Gastrocnemius medialis (tissue), 4 donors: ENCODE measurements at regions not wholly inside any gene's neighbourhood (a gene's known extent, or its start where the extent isn't known, plus 50 kb on each side); places are given as distances from the start of the nearest gene placed in this dataset.

Source experiments
- CTCF ChIP-seq, 5 experiments: fragments of 450-650 bp in 3 of 5; fragments of 200-600 bp in 2 of 5; sonication (generic) in 2 of 5; IDR thresholded peaks in 4 of 5; conservative IDR thresholded peaks in 1 of 5; 1 replicate in 4 of 5; 2 replicates in 1 of 5; pipeline ENCODE4 v1.5.1; 2016 to 2019; ENCODE audit warnings: antibody characterized with exemption in 5 of 5, mild to moderate bottlenecking in 3 of 5, moderate library complexity in 3 of 5
- POLR2A ChIP-seq, 2 donors: fragments of 450-650 bp; IDR thresholded peaks; one replicate each; pipeline ENCODE4 v1.6.1; 2017; ENCODE audit warnings: antibody characterized with exemption in 2 of 2, mild to moderate bottlenecking in 2 of 2, moderate library complexity in 2 of 2

- TF ChIP-seq CTCF (IDR thresholded peaks at IDR 0.05 in 4 of 5, conservative IDR thresholded peaks at IDR 0.05 in 1 of 5) (no peak), POLR2A (IDR thresholded peaks at IDR 0.05) (no peak)
Measured at GRCh38 chr11:35078470-35078735, 60.6 kb upstream of the CD44 start.
